B cell (primary cell): ENCODE measurements at regions not wholly inside any gene's neighbourhood (a gene's known extent, or its start where the extent isn't known, plus 50 kb on each side); places are given as distances from the start of the nearest gene placed in this dataset.

Experiments
- ATAC-seq: fragments of 200-7000 bp; cut with Tn5 transposase; one replicate; pipeline ENCODE4 v1.10.0; 2021; ENCODE audit warnings: low read depth, mild to moderate bottlenecking, moderate number of reproducible peaks, moderate library complexity
- CTCF ChIA-PET: fragments of 350-600 bp; sonication (Branson Sonifier 250); formaldehyde crosslinking; loops from one replicate; lab custom pipeline; 2021; ENCODE audit warnings: antibody characterized with exemption, inconsistent platforms; lab: Charles Lee
- POLR2A ChIA-PET: fragments of 350-600 bp; sonication (Branson Sonifier 250); formaldehyde crosslinking; loops from one replicate; lab custom pipeline; 2021; ENCODE audit warnings: antibody characterized with exemption; lab: Charles Lee
- DNase-seq: peaks from one replicate; pipeline ENCODE4 v3.0.0; 2013
- H2AFZ ChIP-seq: 2 replicates; pipeline ENCODE4 v1.6.1; 2012; ENCODE audit warnings: mild to moderate bottlenecking, low read depth, low read length; ENCODE audit not compliant: insufficient read depth, poor library complexity, severe bottlenecking
- H3K27ac ChIP-seq, 2 donors: 1 replicate in 1 of 2; 2 replicates in 1 of 2; pipeline ENCODE4 v1.5.1; 2012 to 2013; ENCODE audit warnings: low read length in 2 of 2, mild to moderate bottlenecking in 2 of 2, moderate library complexity in 1 of 2
- H3K27me3 ChIP-seq, 4 experiments: fragments of 200-600 bp in 1 of 4; sonication (generic) in 1 of 4; replicated peaks in 1 of 4; 1 replicate in 2 of 4; 2 replicates in 2 of 4; pipeline versions ENCODE4 v1.6.1 to v1.7.0; 2013 to 2016; ENCODE audit warnings: low read length in 3 of 4, mild to moderate bottlenecking in 2 of 4, mixed read lengths in 1 of 4, moderate library complexity in 1 of 4; ENCODE audit not compliant: insufficient read depth in 4 of 4, control insufficient read depth in 3 of 4; ENCODE audit errors: control extremely low read depth in 1 of 4
- H3K36me3 ChIP-seq, 2 experiments: replicated peaks in 1 of 2; 1 replicate in 1 of 2; 2 replicates in 1 of 2; pipeline versions ENCODE4 v1.6.1 to v1.7.1; 2013; ENCODE audit warnings: low read length in 1 of 2; ENCODE audit not compliant: insufficient read depth in 2 of 2, control insufficient read depth in 1 of 2; ENCODE audit errors: control extremely low read depth in 1 of 2, extremely low read depth in 1 of 2
- H3K4me1 ChIP-seq, 2 donors: fragments of 200-600 bp in 1 of 2; sonication (generic) in 1 of 2; 1 replicate in 1 of 2; 2 replicates in 1 of 2; pipeline versions ENCODE4 v1.5.1 to v1.6.1; 2013 to 2017; ENCODE audit warnings: low read length in 2 of 2; ENCODE audit not compliant: control insufficient read depth in 2 of 2, insufficient read depth in 2 of 2
- H3K4me2 ChIP-seq: replicated peaks from 2 replicates; pipeline ENCODE3; 2012; ENCODE audit warnings: mild to moderate bottlenecking, low read depth, low read length; ENCODE audit not compliant: poor library complexity, severe bottlenecking
- H3K4me3 ChIP-seq, 5 experiments: fragments of 200-600 bp in 1 of 5; sonication (generic) in 1 of 5; 1 replicate in 3 of 5; 2 replicates in 2 of 5; pipeline versions ENCODE4 v1.5.1 to v1.7.0; 2011 to 2016; ENCODE audit warnings: low read length in 4 of 5, mild to moderate bottlenecking in 4 of 5, low read depth in 2 of 5, control low read depth in 1 of 5, moderate library complexity in 1 of 5; ENCODE audit not compliant: insufficient read depth in 1 of 5; ENCODE audit errors: control extremely low read depth in 1 of 5, extremely low read depth in 1 of 5
- H3K79me2 ChIP-seq: fragments of 200-600 bp; sonication (generic); one replicate; pipeline ENCODE4 v1.6.0; 2016; ENCODE audit warnings: low read length; ENCODE audit not compliant: control insufficient read depth, insufficient read depth
- H3K9ac ChIP-seq: fragments of 200-600 bp; sonication (generic); 2 replicates; pipeline ENCODE4 v1.6.1; 2017; ENCODE audit warnings: mild to moderate bottlenecking, low read length, moderate library complexity
- H3K9me3 ChIP-seq, 3 donors: one replicate each; pipeline versions ENCODE4 v1.6.1 to v1.7.1; 2013; ENCODE audit warnings: low read length in 2 of 3; ENCODE audit not compliant: control insufficient read depth in 2 of 3, insufficient read depth in 1 of 3; ENCODE audit errors: control extremely low read depth in 1 of 3
- H4K20me1 ChIP-seq: 2 replicates; pipeline ENCODE4 v1.6.0; 2012; ENCODE audit warnings: mild to moderate bottlenecking, low read length; ENCODE audit not compliant: insufficient read depth, control insufficient read depth, poor library complexity, severe bottlenecking
- H3K27ac Mint-ChIP-seq: one replicate; pipeline ENCODE4 v1.8.0; 2021; ENCODE audit warnings: mixed read lengths
- H3K27me3 Mint-ChIP-seq: one replicate; pipeline ENCODE4 v1.8.0; 2021; ENCODE audit warnings: mixed read lengths
- H3K4me1 Mint-ChIP-seq: one replicate; pipeline ENCODE4 v1.8.0; 2021; ENCODE audit warnings: mixed read lengths
- H3K4me3 Mint-ChIP-seq: one replicate; pipeline ENCODE4 v1.8.0; 2021; ENCODE audit warnings: mixed read lengths
- H3K9me3 Mint-ChIP-seq: one replicate; pipeline ENCODE4 v1.8.0; 2022; ENCODE audit warnings: mixed read lengths; ENCODE audit not compliant: insufficient read depth
- EZH2 ChIP-seq: IDR thresholded peaks from 2 replicates; pipeline ENCODE4 v1.6.1; 2012; ENCODE audit warnings: borderline replicate concordance, low read depth, mild to moderate bottlenecking, moderate library complexity, low read length; ENCODE audit not compliant: insufficient read depth, poor library complexity, severe bottlenecking
- WGBS: methylation state at CpG from one replicate; pipeline ENCODE4 v1.1.5; 2013; ENCODE audit warnings: missing lambda C conversion rate; ENCODE audit not compliant: insufficient coverage; 5-methylcytosine and 5-hydroxymethylcytosine counted together
- intact Hi-C: fragments of 100-400 bp; cut with micrococcal nuclease; formaldehyde crosslinking; loops from one replicate; pipeline ENCODE4 v1.10.0; 2022
- TF ChIP-seq, protein P1 (sequence below): fragments of 200-600 bp; IDR thresholded peaks from one replicate; pipeline ENCODE4 v1.8.0; 2022; ENCODE audit warnings: antibody characterized with exemption, mild to moderate bottlenecking

DNA sequence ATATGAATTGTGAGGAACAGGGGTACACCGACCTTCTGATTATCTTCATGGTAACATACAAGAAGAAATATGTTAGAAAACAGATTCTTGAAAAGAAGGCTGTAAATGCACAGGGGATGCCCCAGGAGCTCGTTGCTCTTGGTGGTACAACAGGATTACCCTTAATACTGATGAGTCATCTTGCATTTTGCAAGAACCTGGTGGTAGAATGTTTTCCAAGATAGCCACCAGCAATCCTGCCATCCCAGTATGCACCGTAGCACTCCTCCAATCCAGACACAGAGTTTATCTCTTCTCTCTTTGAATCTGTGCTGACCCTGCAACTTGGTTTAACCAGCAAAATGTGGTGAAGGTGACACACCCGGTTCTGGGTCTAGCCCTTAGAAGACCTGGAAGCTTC, 238.3 kb downstream of the EN1 start:
- no peak overlapping the region for H2AFZ ChIP-seq
- no peak overlapping the region for H3K9ac ChIP-seq
- H3K36me3 ChIP-seq: no peaks in the 10 kb centered on the region
- ATAC-seq: no peak
- H3K9me3 Mint-ChIP-seq: no peaks in the 10 kb centered on the region
- no peak overlapping the region for H3K4me3 Mint-ChIP-seq
- TF ChIP-seq, protein P1, sequence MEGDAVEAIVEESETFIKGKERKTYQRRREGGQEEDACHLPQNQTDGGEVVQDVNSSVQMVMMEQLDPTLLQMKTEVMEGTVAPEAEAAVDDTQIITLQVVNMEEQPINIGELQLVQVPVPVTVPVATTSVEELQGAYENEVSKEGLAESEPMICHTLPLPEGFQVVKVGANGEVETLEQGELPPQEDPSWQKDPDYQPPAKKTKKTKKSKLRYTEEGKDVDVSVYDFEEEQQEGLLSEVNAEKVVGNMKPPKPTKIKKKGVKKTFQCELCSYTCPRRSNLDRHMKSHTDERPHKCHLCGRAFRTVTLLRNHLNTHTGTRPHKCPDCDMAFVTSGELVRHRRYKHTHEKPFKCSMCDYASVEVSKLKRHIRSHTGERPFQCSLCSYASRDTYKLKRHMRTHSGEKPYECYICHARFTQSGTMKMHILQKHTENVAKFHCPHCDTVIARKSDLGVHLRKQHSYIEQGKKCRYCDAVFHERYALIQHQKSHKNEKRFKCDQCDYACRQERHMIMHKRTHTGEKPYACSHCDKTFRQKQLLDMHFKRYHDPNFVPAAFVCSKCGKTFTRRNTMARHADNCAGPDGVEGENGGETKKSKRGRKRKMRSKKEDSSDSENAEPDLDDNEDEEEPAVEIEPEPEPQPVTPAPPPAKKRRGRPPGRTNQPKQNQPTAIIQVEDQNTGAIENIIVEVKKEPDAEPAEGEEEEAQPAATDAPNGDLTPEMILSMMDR: no peak
- TF ChIP-seq EZH2: no peak
- no peaks in the 10 kb centered on the region for H3K27me3 ChIP-seq
- no peaks in the 10 kb centered on the region for H3K4me1 Mint-ChIP-seq
- H3K4me2 ChIP-seq: no peak overlapping the region
- peaks cover 8% of the 10 kb centered on the region for H3K27me3 Mint-ChIP-seq
- no peak overlapping the region for H3K27ac ChIP-seq
- H3K4me1 ChIP-seq: no peaks in the 10 kb centered on the region
- intact Hi-C loops: no loop called here
- CTCF ChIA-PET: no interaction called here
- no peaks in the 10 kb centered on the region for H3K79me2 ChIP-seq
- WGBS: 92% methylated on average over 2 of the region's 4 CpGs
- H3K27ac Mint-ChIP-seq: no peak overlapping the region
- no peaks in the 10 kb centered on the region for H4K20me1 ChIP-seq
- peaks cover 0 to 2% (median 0%) of the 10 kb centered on the region in 3 donors for H3K9me3 ChIP-seq
- no peak overlapping the region for H3K4me3 ChIP-seq
- POLR2A ChIA-PET: no interaction called here
- no peak for DNase-seq

DNA sequence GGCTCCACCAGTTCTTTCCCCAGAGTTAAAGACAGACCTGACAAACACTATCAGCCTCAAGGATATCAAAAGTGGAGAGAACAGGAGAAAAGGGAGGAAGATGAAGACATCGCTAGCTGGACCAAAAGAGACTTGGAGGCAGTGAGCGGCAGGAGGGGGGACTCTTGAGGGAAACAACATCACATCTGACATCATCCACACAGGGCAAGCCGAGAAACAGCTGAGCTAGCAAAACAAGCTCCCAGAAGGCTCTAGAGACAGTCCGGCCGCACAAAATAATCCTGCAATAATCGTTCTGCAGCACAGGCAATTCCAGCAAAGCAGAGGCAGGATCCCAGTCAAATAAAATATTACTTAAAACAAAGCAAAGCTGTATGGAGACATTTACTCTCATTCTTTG, 239.8 kb downstream of the EN1 start:
- no peak overlapping the region for H3K4me3 Mint-ChIP-seq
- ATAC-seq (no peak), DNase-seq (no peak)
- H3K4me1 Mint-ChIP-seq: no peaks in the 10 kb centered on the region
- H3K27me3 Mint-ChIP-seq: peaks cover 9% of the 10 kb centered on the region
- H3K9me3 ChIP-seq: peaks cover 0 to 2% (median 0%) of the 10 kb centered on the region in 3 donors
- POLR2A ChIA-PET: no interaction called here
- CTCF ChIA-PET: no interaction called here
- no peaks in the 10 kb centered on the region for H4K20me1 ChIP-seq
- H3K36me3 ChIP-seq: no peaks in the 10 kb centered on the region
- no peaks in the 10 kb centered on the region for H3K27me3 ChIP-seq
- no peak overlapping the region for H3K4me3 ChIP-seq
- no peak overlapping the region for H3K27ac Mint-ChIP-seq
- no peaks in the 10 kb centered on the region for H3K4me1 ChIP-seq
- no peak overlapping the region for H2AFZ ChIP-seq
- no peak overlapping the region for H3K27ac ChIP-seq
- H3K79me2 ChIP-seq: no peaks in the 10 kb centered on the region
- intact Hi-C loops: no loop called here
- WGBS: 88% methylated on average over 4 of the region's 6 CpGs
- H3K4me2 ChIP-seq: no peak overlapping the region
- no peak overlapping the region for H3K9ac ChIP-seq
- TF ChIP-seq, protein P1: no peak
- TF ChIP-seq EZH2: no peak
- H3K9me3 Mint-ChIP-seq: no peaks in the 10 kb centered on the region
